ENCODE measurements at regions not wholly inside any gene's neighbourhood (a gene's known extent, or its start where the extent isn't known, plus 50 kb on each side); places are given as distances from the start of the nearest gene placed in this dataset.

GRCh38 chr5:27814983-27815382, 776.6 kb upstream of the CDH9 start (continued):
- TF ChIP-seq CTCF (IDR thresholded peaks at IDR 0.05; ENCODE audit: control extremely low read depth in 1 of 3, insufficient read depth in 1 of 3, low read depth in 1 of 3, low read length in 3 of 3) (no peak), SP4 (IDR thresholded peaks at IDR 0.05; ENCODE audit: low read length) (no peak), ATF3 (IDR thresholded peaks at IDR 0.05; ENCODE audit: insufficient read depth, low read depth, low read length) (no peak), KDM1A (IDR thresholded peaks at IDR 0.05; ENCODE audit: borderline replicate concordance, low read length) (no peak)

All from H1 (cell line).